ENCODE measurements at regions not wholly inside any gene's neighbourhood (a gene's known extent, or its start where the extent isn't known, plus 50 kb on each side); places are given as distances from the start of the nearest gene placed in this dataset.

- TF ChIP-seq ZNF274 (IDR thresholded peaks at IDR 0.05; ENCODE audit: low read depth, low read length), result no peak
- TF ChIP-seq SUZ12 (IDR thresholded peaks at IDR 0.05; ENCODE audit: extremely low read depth, insufficient read depth, insufficient read length), result no peak
- no peak for TF ChIP-seq YY1 (IDR thresholded peaks at IDR 0.05; ENCODE audit: insufficient read depth, insufficient read length)
Measured at GRCh38 chr2:64803776-64804175, 150.1 kb upstream of the SERTAD2 start.
